Neural crest cell (in vitro differentiated cells): ENCODE measurements at regions not wholly inside any gene's neighbourhood (a gene's known extent, or its start where the extent isn't known, plus 50 kb on each side); places are given as distances from the start of the nearest gene placed in this dataset.

Experiments used
- DNase-seq: peaks from one replicate; pipeline ENCODE4 v3.0.0; 2021; ENCODE audit warnings: low read depth, mixed read lengths, low spot score
- H3K27ac Mint-ChIP-seq: one replicate; pipeline ENCODE4 v1.8.0; 2021; ENCODE audit warnings: mild to moderate bottlenecking, mixed read lengths; ENCODE audit not compliant: unreplicated experiment
- H3K27me3 Mint-ChIP-seq: 2 replicates; pipeline ENCODE4 v1.8.0; 2021; ENCODE audit warnings: low read depth, mild to moderate bottlenecking, mixed read lengths
- H3K36me3 Mint-ChIP-seq: 2 replicates; pipeline ENCODE4 v1.8.0; 2021; ENCODE audit warnings: low read depth, mild to moderate bottlenecking, mixed read lengths
- H3K4me1 Mint-ChIP-seq: 2 replicates; pipeline ENCODE4 v1.8.0; 2021; ENCODE audit warnings: mixed read lengths
- H3K4me3 Mint-ChIP-seq: one replicate; pipeline ENCODE4 v1.8.0; 2021; ENCODE audit warnings: mild to moderate bottlenecking, mixed read lengths
- H3K9me3 Mint-ChIP-seq: 2 replicates; pipeline ENCODE4 v1.8.0; 2021; ENCODE audit warnings: mixed read lengths
- TF ChIP-seq, protein P1 (sequence below): fragments of 200-600 bp; sonication (generic); conservative IDR thresholded peaks from 2 replicates; pipeline ENCODE4 v1.5.0; 2021; ENCODE audit warnings: antibody characterized with exemption, mild to moderate bottlenecking

DNA sequence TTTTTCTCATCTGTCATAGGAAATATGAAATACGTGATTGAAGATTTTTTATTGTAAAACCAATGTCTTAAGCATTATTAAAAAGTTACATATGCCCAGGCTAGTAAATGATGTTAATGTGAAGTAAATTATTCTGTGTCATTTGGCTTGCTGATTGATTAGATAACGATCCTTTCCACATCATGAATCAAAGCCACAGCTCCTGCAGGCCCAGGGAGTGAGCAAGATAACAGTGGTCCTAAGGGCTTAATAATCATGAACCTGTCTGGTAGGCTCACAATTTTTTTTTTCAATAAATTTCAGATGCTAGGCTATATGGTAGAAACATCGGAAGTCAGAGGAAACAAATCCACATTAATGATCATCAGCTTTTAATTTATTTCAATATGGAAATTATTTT, 269.0 kb upstream of the SLC10A2 start:
- no peak for DNase-seq
- H3K9me3 Mint-ChIP-seq = peaks cover 11% of the 10 kb centered on the region
- no peaks in the 10 kb centered on the region for H3K4me1 Mint-ChIP-seq
- TF ChIP-seq, protein P1, sequence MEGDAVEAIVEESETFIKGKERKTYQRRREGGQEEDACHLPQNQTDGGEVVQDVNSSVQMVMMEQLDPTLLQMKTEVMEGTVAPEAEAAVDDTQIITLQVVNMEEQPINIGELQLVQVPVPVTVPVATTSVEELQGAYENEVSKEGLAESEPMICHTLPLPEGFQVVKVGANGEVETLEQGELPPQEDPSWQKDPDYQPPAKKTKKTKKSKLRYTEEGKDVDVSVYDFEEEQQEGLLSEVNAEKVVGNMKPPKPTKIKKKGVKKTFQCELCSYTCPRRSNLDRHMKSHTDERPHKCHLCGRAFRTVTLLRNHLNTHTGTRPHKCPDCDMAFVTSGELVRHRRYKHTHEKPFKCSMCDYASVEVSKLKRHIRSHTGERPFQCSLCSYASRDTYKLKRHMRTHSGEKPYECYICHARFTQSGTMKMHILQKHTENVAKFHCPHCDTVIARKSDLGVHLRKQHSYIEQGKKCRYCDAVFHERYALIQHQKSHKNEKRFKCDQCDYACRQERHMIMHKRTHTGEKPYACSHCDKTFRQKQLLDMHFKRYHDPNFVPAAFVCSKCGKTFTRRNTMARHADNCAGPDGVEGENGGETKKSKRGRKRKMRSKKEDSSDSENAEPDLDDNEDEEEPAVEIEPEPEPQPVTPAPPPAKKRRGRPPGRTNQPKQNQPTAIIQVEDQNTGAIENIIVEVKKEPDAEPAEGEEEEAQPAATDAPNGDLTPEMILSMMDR = no peak
- no peak overlapping the region for H3K27ac Mint-ChIP-seq
- H3K36me3 Mint-ChIP-seq = no peaks in the 10 kb centered on the region
- H3K4me3 Mint-ChIP-seq = no peak overlapping the region
- no peaks in the 10 kb centered on the region for H3K27me3 Mint-ChIP-seq

DNA sequence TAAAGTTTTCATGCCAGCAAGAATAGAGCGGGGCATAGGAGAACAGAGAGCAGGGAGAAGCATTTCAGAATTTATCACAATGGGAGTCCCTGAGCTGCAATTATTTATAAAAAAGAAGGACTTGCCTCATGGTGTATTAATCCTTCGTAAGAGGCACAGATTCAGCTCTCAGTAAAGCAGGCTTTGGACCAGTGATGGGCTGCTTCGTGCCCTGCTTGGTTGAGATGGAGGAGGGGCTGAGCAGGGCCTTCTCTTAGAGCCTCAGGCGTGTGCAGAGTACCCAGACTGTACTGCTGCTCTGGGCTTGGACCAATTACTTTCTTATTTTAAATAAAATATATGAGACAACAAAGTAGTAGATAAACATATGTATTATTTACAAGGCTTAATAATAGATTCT, 265.7 kb upstream of the SLC10A2 start:
- no peak for DNase-seq
- no peaks in the 10 kb centered on the region for H3K27me3 Mint-ChIP-seq
- H3K4me1 Mint-ChIP-seq = no peaks in the 10 kb centered on the region
- H3K9me3 Mint-ChIP-seq = peaks cover 6% of the 10 kb centered on the region
- H3K27ac Mint-ChIP-seq = no peak overlapping the region
- TF ChIP-seq, protein P1 = no peak
- no peaks in the 10 kb centered on the region for H3K36me3 Mint-ChIP-seq
- H3K4me3 Mint-ChIP-seq = no peak overlapping the region

DNA sequence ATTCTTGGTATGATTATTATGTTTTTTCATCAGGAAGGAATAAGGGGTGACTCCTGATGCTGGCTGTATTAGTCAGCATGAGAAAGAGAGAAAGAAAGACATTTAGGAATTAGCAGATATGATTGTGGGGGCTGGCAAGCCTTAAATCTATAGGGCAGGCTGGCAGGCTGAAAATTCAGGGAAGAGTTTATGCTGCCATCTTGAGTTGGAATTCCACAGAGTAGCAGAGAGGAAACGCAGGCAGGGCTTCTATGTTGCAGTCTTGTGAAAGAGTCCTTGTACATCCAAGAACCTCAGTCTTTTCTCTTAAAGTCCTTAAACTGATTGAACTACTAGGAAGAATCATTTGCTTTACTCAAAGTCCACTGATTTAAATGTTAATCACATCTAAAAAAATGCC, 262.7 kb upstream of the SLC10A2 start:
- no peaks in the 10 kb centered on the region for H3K36me3 Mint-ChIP-seq
- no peak overlapping the region for H3K27ac Mint-ChIP-seq
- TF ChIP-seq, protein P1 = no peak

DNA sequence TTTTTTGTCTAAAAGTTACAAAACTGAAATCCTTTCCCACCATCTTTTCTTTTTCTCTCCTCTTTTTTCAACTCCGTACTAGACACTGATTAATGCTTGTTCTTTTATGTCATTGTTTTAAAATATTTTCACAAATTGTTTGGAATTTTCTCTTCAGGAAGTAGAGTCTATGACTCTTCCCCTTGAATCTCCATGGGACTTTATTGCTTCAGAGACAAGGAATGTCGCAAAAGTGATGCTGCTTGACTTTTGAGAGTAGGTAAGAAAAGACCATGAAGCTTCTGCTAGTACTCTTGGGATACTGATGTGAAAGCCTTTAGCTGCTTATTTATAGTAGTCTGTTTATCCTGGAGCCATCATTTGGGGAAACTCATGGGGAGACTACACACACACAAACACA, 260.1 kb upstream of the SLC10A2 start:
- no peaks in the 10 kb centered on the region for H3K36me3 Mint-ChIP-seq

More for the DNA sequence above, 262.7 kb upstream of the SLC10A2 start:
- no peak for DNase-seq
- no peak overlapping the region for H3K4me3 Mint-ChIP-seq
- peaks cover 6% of the 10 kb centered on the region for H3K9me3 Mint-ChIP-seq
- no peaks in the 10 kb centered on the region for H3K4me1 Mint-ChIP-seq
- no peaks in the 10 kb centered on the region for H3K27me3 Mint-ChIP-seq

DNA sequence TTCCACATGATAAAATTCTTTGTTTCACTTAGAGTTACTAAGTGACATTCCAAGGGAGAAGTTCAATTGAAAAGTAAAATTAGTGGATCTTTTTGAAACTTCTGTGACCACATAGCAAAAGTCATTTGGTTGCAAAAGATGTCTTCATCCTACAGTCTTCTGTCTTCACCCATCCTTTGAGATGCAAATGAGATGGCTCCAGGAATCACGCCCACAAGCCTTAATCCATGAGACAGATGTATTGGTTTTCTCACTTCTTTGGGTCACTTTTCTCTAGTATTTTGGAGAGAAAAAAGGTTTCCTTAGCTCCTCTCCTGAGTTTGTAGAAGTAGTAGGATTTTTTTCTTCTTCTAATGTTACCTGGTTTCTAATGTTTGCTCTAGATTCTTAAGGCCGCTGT, 259.5 kb upstream of the SLC10A2 start:
- no peaks in the 10 kb centered on the region for H3K4me1 Mint-ChIP-seq
- no peaks in the 10 kb centered on the region for H3K27me3 Mint-ChIP-seq
- TF ChIP-seq, protein P1 = no peak
- H3K27ac Mint-ChIP-seq = no peak overlapping the region
- no peak overlapping the region for H3K4me3 Mint-ChIP-seq
- peaks cover 3% of the 10 kb centered on the region for H3K9me3 Mint-ChIP-seq
- H3K36me3 Mint-ChIP-seq = no peaks in the 10 kb centered on the region
- no peak for DNase-seq

More for the DNA sequence above, 260.1 kb upstream of the SLC10A2 start:
- H3K27me3 Mint-ChIP-seq = no peaks in the 10 kb centered on the region
- H3K4me3 Mint-ChIP-seq = no peak overlapping the region
- H3K9me3 Mint-ChIP-seq = peaks cover 3% of the 10 kb centered on the region
- no peak for DNase-seq
- no peak overlapping the region for H3K27ac Mint-ChIP-seq
- TF ChIP-seq, protein P1 = no peak
- H3K4me1 Mint-ChIP-seq = no peaks in the 10 kb centered on the region

DNA sequence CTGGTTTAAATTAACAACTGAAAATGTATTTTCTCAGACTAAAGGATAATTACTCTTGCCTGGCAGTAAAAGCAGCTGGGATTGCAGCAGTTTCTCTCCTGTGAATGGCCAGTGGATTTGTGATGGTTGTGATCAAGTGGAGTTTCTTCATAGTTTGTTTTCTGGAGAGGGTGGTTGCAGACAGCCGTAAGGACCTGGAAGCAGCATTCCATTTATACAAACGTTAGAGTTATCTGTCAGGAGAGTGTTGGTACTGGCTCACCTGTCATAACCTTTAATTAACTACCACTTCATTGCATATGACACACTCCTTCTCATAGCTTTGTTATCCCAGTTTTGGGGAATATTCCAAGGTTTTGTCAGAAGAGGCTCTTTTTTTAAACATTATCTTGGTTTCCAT, 258.4 kb upstream of the SLC10A2 start:
- TF ChIP-seq, protein P1 = no peak
- H3K36me3 Mint-ChIP-seq = no peaks in the 10 kb centered on the region
- no peak overlapping the region for H3K27ac Mint-ChIP-seq
- no peaks in the 10 kb centered on the region for H3K27me3 Mint-ChIP-seq
- no peaks in the 10 kb centered on the region for H3K4me1 Mint-ChIP-seq
- no peak overlapping the region for H3K4me3 Mint-ChIP-seq
- no peak for DNase-seq
- H3K9me3 Mint-ChIP-seq = peaks cover 3% of the 10 kb centered on the region
